Ishikawa (cell line): ENCODE measurements at regions not wholly inside any gene's neighbourhood (a gene's known extent, or its start where the extent isn't known, plus 50 kb on each side); places are given as distances from the start of the nearest gene placed in this dataset.

Source experiments
- CEBPB ChIP-seq: IDR thresholded peaks from 2 replicates; pipeline ENCODE4 v1.6.1; 2012
- CREB1 ChIP-seq: IDR thresholded peaks from 2 replicates; pipeline ENCODE4 v1.6.1; 2012; ENCODE audit warnings: low read depth
- EGR1 ChIP-seq: IDR thresholded peaks from 2 replicates; pipeline ENCODE4 v1.6.1; 2012
- EP300 ChIP-seq: IDR thresholded peaks from 2 replicates; pipeline ENCODE4 v1.6.1; 2012; ENCODE audit warnings: borderline replicate concordance
- FOXM1 ChIP-seq: IDR thresholded peaks from 2 replicates; pipeline ENCODE4 v1.6.1; 2012; ENCODE audit warnings: low read depth, borderline replicate concordance
- MAX ChIP-seq: IDR thresholded peaks from 2 replicates; pipeline ENCODE4 v1.6.1; 2012
- NFIC ChIP-seq: IDR thresholded peaks from 2 replicates; pipeline ENCODE4 v1.6.1; 2012
- RAD21 ChIP-seq: IDR thresholded peaks from 2 replicates; pipeline ENCODE4 v1.6.1; 2012; ENCODE audit warnings: low read depth
- TAF1 ChIP-seq: IDR thresholded peaks from 2 replicates; pipeline ENCODE4 v1.6.1; 2012; ENCODE audit warnings: low read depth, mild to moderate bottlenecking
- TCF12 ChIP-seq: IDR thresholded peaks from 2 replicates; pipeline ENCODE4 v1.6.1; 2012; ENCODE audit warnings: low read depth
- TEAD4 ChIP-seq: IDR thresholded peaks from 2 replicates; pipeline ENCODE4 v1.6.1; 2012
- USF1 ChIP-seq: IDR thresholded peaks from 2 replicates; pipeline ENCODE4 v1.6.1; 2012
- YY1 ChIP-seq: IDR thresholded peaks from 2 replicates; pipeline ENCODE4 v1.6.1; 2012; ENCODE audit warnings: low read depth
- ZBTB7A ChIP-seq: IDR thresholded peaks from 2 replicates; pipeline ENCODE4 v1.6.1; 2012; ENCODE audit warnings: low read depth
- TF ChIP-seq, protein P1 (sequence below): IDR thresholded peaks from 2 replicates; pipeline ENCODE4 v1.6.1; 2012; ENCODE audit warnings: low read depth, mild to moderate bottlenecking

- no peak for TF ChIP-seq NFIC
- TF ChIP-seq TAF1 = no peak
- no peak for TF ChIP-seq EGR1
- TF ChIP-seq, protein P1, sequence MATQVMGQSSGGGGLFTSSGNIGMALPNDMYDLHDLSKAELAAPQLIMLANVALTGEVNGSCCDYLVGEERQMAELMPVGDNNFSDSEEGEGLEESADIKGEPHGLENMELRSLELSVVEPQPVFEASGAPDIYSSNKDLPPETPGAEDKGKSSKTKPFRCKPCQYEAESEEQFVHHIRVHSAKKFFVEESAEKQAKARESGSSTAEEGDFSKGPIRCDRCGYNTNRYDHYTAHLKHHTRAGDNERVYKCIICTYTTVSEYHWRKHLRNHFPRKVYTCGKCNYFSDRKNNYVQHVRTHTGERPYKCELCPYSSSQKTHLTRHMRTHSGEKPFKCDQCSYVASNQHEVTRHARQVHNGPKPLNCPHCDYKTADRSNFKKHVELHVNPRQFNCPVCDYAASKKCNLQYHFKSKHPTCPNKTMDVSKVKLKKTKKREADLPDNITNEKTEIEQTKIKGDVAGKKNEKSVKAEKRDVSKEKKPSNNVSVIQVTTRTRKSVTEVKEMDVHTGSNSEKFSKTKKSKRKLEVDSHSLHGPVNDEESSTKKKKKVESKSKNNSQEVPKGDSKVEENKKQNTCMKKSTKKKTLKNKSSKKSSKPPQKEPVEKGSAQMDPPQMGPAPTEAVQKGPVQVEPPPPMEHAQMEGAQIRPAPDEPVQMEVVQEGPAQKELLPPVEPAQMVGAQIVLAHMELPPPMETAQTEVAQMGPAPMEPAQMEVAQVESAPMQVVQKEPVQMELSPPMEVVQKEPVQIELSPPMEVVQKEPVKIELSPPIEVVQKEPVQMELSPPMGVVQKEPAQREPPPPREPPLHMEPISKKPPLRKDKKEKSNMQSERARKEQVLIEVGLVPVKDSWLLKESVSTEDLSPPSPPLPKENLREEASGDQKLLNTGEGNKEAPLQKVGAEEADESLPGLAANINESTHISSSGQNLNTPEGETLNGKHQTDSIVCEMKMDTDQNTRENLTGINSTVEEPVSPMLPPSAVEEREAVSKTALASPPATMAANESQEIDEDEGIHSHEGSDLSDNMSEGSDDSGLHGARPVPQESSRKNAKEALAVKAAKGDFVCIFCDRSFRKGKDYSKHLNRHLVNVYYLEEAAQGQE = no peak
- no peak for TF ChIP-seq TEAD4
- no peak for TF ChIP-seq ZBTB7A
- no peak for TF ChIP-seq MAX
- no peak for TF ChIP-seq CEBPB
- no peak for TF ChIP-seq CREB1
- no peak for TF ChIP-seq YY1
- TF ChIP-seq EP300 = no peak
- TF ChIP-seq TCF12 = no peak
Observed at GRCh38 chr3:84292128-84292527, 666.7 kb upstream of the CADM2 start.

- TF ChIP-seq ZBTB7A = no peak
- no peak for TF ChIP-seq RAD21
Observed at GRCh38 chr3:84299329-84299728, 659.5 kb upstream of the CADM2 start.

DNA sequence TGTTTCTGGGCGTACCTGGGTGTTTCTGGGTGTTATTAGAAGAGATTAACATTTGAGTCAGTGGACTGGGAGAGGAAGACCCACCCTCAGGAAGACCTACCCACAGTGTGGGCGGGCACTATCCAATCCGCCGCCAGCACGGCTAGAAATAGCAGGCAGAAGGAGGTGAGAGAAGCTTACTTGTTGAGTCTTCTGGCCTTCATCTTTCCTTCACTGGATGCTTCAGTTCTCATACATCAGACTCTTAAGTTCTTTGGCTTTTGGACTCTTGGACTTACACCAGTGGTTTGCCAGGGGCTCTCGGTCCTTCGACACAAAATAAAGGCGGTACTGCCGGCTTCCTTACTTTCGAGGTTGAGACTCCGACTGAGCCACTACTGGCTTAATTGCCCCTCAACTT is 654.6 kb upstream of the CADM2 start:
- TF ChIP-seq FOXM1 = no peak
- TF ChIP-seq TAF1 = no peak
- no peak for TF ChIP-seq ZBTB7A
- TF ChIP-seq TEAD4 = no peak
- TF ChIP-seq, protein P1 = no peak
- no peak for TF ChIP-seq EP300
- TF ChIP-seq EGR1 = no peak
- TF ChIP-seq TCF12 = no peak
- TF ChIP-seq CEBPB = no peak
- TF ChIP-seq NFIC = no peak
- TF ChIP-seq RAD21 = no peak
- no peak for TF ChIP-seq CREB1
- no peak for TF ChIP-seq YY1
- TF ChIP-seq USF1 = no peak

DNA sequence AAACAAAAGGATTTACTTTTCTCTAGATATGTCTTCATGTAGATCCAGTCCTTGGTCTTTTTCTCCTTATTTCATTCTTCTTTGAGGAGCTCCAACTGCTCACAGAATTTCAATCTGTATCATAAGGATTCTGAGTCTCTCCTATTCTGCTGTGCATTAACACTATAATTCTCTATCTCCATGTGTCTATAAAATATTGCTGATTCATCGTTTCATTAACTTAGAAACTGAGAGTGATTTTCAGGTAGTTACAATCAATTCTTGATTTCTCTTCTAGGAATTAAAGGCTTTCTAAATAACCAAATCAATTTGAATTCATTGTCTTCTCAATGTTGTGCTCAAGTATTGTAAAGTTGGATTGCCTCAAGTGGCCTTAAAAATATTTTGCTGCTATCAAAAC is 651.5 kb upstream of the CADM2 start:
- TF ChIP-seq, protein P1 = no peak
- TF ChIP-seq EGR1 = no peak

DNA sequence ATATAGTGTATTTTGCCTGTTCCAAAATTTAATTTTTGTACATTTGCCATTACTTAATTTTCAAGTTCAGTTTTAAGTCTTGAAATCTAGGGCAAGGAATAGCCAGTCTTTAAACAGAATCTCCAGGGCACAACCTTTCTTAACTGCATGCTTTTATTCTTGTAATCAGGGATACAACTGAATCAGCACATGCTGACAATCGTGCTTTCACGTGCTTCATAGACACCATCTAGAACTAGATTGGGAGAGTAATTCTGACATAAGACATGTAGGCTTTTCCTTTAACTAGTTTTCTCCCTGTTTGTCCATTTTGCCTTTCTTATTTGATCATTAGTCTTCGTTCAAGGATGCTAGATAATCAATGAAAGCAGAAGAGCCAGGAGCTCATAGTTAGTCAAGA is 650.4 kb upstream of the CADM2 start:
- TF ChIP-seq RAD21 (no peak), CREB1 (no peak), FOXM1 (no peak), YY1 (no peak), TEAD4 (no peak), ZBTB7A (no peak), TCF12 (no peak), EP300 (no peak), USF1 (no peak), NFIC (no peak), CEBPB (no peak), MAX (no peak), EGR1 (no peak), TAF1 (no peak)
- TF ChIP-seq, protein P1 = no peak
